NT2/D1 (cell line): ENCODE measurements at regions not wholly inside any gene's neighbourhood (a gene's known extent, or its start where the extent isn't known, plus 50 kb on each side); places are given as distances from the start of the nearest gene placed in this dataset.

ENCODE experiments used
- SUZ12 ChIP-seq: IDR thresholded peaks from 2 replicates; pipeline ENCODE4 v1.6.1; 2011; ENCODE audit not compliant: insufficient read length, insufficient read depth; ENCODE audit errors: extremely low read depth
- YY1 ChIP-seq: IDR thresholded peaks from 2 replicates; pipeline ENCODE4 v1.6.1; 2011; ENCODE audit not compliant: insufficient read length, insufficient read depth
- ZNF274 ChIP-seq: IDR thresholded peaks from 2 replicates; pipeline ENCODE4 v1.6.1; 2011; ENCODE audit warnings: mild to moderate bottlenecking, low read depth, low read length

DNA sequence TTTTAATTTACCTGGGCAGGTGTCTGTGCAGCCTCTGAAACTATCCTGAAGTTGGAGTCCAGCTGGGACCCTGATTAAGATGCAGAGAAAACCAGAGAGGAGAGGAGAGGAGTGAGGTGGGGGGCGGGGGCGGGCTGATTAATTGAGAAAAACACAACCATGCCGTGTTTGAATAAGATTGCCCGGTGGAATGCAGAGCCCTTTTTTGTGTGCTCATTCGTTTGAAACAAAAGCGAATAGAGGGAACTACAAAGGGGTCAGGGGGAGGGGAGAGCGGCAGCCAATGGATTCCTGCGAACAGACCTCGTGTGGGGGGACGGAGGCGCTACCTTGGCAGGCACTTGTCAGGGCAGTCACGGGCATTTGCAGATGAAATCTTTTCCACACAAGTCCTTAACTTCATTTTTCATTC lies 355.8 kb downstream of the SOX9 start:
- no peak for TF ChIP-seq SUZ12
- TF ChIP-seq ZNF274, result no peak
- TF ChIP-seq YY1, result no peak
